C4-2B (cell line): ENCODE measurements at regions not wholly inside any gene's neighbourhood (a gene's known extent, or its start where the extent isn't known, plus 50 kb on each side); places are given as distances from the start of the nearest gene placed in this dataset.

ENCODE experiments used
- ZFX ChIP-seq: fragments of 450-650 bp; IDR thresholded peaks from 2 replicates; pipeline ENCODE4 v1.6.1; 2017
- TF ChIP-seq, protein P1 (sequence below): fragments of 450-650 bp; conservative IDR thresholded peaks from 2 replicates; pipeline ENCODE4 v1.5.1; 2017; ENCODE audit warnings: mild to moderate bottlenecking

DNA sequence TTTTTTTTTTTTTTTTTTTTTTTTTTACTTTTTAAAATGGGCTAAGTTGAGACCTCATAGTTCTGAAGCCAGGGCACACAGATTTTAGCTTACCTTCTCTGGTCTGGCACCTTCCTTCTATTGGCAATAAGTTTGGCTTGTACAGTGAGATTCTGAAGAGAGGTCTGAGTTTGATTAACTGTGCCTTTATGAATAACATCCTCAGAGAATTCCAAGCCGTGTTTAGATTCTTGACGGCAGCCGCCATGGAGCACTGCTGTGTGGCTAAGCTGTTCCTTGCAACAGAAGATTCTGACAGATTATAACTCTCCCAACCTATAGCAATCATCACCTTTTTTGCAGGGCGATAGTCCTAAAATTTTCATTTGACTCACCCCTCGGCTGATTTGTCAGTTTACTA, 354.9 kb upstream of the FAR2 start:
- TF ChIP-seq, protein P1, sequence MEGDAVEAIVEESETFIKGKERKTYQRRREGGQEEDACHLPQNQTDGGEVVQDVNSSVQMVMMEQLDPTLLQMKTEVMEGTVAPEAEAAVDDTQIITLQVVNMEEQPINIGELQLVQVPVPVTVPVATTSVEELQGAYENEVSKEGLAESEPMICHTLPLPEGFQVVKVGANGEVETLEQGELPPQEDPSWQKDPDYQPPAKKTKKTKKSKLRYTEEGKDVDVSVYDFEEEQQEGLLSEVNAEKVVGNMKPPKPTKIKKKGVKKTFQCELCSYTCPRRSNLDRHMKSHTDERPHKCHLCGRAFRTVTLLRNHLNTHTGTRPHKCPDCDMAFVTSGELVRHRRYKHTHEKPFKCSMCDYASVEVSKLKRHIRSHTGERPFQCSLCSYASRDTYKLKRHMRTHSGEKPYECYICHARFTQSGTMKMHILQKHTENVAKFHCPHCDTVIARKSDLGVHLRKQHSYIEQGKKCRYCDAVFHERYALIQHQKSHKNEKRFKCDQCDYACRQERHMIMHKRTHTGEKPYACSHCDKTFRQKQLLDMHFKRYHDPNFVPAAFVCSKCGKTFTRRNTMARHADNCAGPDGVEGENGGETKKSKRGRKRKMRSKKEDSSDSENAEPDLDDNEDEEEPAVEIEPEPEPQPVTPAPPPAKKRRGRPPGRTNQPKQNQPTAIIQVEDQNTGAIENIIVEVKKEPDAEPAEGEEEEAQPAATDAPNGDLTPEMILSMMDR = no peak
- no peak for TF ChIP-seq ZFX
